HL-60 (cell line): ENCODE measurements at regions not wholly inside any gene's neighbourhood (a gene's known extent, or its start where the extent isn't known, plus 50 kb on each side); places are given as distances from the start of the nearest gene placed in this dataset.

Source experiments
- GABPA ChIP-seq: IDR thresholded peaks from 2 replicates; pipeline ENCODE4 v1.6.1; 2012; ENCODE audit warnings: low read depth
- POLR2AphosphoS5 ChIP-seq: IDR thresholded peaks from 2 replicates; pipeline ENCODE4 v1.6.1; 2012; ENCODE audit warnings: low read depth
- SPI1 ChIP-seq: IDR thresholded peaks from 2 replicates; pipeline ENCODE4 v1.6.1; 2012; ENCODE audit warnings: low read depth, mild to moderate bottlenecking, borderline replicate concordance
- TF ChIP-seq, protein P1 (sequence below): IDR thresholded peaks from one replicate; pipeline ENCODE4 v1.5.1; 2011; ENCODE audit warnings: low read length, control low read depth, inconsistent platforms; ENCODE audit not compliant: insufficient read depth
- TF ChIP-seq, protein P2 (sequence below): IDR thresholded peaks from 2 replicates; pipeline ENCODE4 v1.6.1; 2012; ENCODE audit warnings: low read depth; ENCODE audit not compliant: insufficient replicate concordance

- TF ChIP-seq, protein P1, sequence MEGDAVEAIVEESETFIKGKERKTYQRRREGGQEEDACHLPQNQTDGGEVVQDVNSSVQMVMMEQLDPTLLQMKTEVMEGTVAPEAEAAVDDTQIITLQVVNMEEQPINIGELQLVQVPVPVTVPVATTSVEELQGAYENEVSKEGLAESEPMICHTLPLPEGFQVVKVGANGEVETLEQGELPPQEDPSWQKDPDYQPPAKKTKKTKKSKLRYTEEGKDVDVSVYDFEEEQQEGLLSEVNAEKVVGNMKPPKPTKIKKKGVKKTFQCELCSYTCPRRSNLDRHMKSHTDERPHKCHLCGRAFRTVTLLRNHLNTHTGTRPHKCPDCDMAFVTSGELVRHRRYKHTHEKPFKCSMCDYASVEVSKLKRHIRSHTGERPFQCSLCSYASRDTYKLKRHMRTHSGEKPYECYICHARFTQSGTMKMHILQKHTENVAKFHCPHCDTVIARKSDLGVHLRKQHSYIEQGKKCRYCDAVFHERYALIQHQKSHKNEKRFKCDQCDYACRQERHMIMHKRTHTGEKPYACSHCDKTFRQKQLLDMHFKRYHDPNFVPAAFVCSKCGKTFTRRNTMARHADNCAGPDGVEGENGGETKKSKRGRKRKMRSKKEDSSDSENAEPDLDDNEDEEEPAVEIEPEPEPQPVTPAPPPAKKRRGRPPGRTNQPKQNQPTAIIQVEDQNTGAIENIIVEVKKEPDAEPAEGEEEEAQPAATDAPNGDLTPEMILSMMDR = no peak
- TF ChIP-seq, protein P2, sequence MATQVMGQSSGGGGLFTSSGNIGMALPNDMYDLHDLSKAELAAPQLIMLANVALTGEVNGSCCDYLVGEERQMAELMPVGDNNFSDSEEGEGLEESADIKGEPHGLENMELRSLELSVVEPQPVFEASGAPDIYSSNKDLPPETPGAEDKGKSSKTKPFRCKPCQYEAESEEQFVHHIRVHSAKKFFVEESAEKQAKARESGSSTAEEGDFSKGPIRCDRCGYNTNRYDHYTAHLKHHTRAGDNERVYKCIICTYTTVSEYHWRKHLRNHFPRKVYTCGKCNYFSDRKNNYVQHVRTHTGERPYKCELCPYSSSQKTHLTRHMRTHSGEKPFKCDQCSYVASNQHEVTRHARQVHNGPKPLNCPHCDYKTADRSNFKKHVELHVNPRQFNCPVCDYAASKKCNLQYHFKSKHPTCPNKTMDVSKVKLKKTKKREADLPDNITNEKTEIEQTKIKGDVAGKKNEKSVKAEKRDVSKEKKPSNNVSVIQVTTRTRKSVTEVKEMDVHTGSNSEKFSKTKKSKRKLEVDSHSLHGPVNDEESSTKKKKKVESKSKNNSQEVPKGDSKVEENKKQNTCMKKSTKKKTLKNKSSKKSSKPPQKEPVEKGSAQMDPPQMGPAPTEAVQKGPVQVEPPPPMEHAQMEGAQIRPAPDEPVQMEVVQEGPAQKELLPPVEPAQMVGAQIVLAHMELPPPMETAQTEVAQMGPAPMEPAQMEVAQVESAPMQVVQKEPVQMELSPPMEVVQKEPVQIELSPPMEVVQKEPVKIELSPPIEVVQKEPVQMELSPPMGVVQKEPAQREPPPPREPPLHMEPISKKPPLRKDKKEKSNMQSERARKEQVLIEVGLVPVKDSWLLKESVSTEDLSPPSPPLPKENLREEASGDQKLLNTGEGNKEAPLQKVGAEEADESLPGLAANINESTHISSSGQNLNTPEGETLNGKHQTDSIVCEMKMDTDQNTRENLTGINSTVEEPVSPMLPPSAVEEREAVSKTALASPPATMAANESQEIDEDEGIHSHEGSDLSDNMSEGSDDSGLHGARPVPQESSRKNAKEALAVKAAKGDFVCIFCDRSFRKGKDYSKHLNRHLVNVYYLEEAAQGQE = no peak
- TF ChIP-seq SPI1 = no peak
- TF ChIP-seq GABPA = no peak
- no peak for TF ChIP-seq POLR2AphosphoS5
These were observed 341.8 kb downstream of the TMEM182 start for GRCh38 chr2:103103678-103104077.
